ENCODE measurements at regions not wholly inside any gene's neighbourhood (a gene's known extent, or its start where the extent isn't known, plus 50 kb on each side); places are given as distances from the start of the nearest gene placed in this dataset.

DNA sequence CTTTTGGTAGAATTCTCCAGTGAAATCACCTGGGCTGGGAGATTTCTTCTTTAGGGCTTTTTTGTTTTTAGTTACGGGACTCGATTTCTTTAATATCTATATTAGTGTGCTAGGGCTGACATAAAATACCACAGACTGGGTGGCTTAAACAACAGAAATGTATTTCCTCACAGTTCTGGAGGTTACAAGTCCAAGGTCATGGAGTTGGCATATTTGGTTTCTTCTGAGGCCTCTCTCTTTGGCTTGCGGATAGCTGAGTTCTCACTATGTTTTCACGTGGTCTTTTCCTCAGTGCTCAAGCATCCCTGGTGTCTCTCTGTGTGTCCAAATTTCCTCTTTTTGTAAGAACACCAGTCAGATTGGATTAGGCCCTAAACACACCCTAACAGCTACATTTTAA is 208.5 kb upstream of the DTNA start:
- intact Hi-C loops (cut with micrococcal nuclease) = no loop called here
- ChIA-PET POLR2A (no interaction called here), CTCF (interaction anchor here (0.7 kb wide), 1 partner anchor 97 kb away, joined by 3 read pairs; no protein-coding TSS in a partner anchor)
- Mint-ChIP-seq H3K4me1 (ENCODE audit: insufficient read depth, unreplicated experiment) (no peaks in the 10 kb centered on the region), H3K4me3 (ENCODE audit: unreplicated experiment) (no peak overlapping the region), H3K27ac (ENCODE audit: low read depth, unreplicated experiment) (no peak overlapping the region), H3K27me3 (ENCODE audit: insufficient read depth, unreplicated experiment) (no peaks in the 10 kb centered on the region), H3K9me3 (ENCODE audit: unreplicated experiment) (peaks cover 16% of the 10 kb centered on the region), H3K36me3 (ENCODE audit: insufficient read depth, unreplicated experiment) (no peaks in the 10 kb centered on the region)
- DNase-seq (ENCODE audit: unreplicated experiment) = no peak
- no TSS peak for BruUV-seq (replicated peaks)
- TF ChIP-seq, protein P1, sequence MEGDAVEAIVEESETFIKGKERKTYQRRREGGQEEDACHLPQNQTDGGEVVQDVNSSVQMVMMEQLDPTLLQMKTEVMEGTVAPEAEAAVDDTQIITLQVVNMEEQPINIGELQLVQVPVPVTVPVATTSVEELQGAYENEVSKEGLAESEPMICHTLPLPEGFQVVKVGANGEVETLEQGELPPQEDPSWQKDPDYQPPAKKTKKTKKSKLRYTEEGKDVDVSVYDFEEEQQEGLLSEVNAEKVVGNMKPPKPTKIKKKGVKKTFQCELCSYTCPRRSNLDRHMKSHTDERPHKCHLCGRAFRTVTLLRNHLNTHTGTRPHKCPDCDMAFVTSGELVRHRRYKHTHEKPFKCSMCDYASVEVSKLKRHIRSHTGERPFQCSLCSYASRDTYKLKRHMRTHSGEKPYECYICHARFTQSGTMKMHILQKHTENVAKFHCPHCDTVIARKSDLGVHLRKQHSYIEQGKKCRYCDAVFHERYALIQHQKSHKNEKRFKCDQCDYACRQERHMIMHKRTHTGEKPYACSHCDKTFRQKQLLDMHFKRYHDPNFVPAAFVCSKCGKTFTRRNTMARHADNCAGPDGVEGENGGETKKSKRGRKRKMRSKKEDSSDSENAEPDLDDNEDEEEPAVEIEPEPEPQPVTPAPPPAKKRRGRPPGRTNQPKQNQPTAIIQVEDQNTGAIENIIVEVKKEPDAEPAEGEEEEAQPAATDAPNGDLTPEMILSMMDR (IDR thresholded peaks at IDR 0.05; ENCODE audit: unreplicated experiment) = no peak

DNA sequence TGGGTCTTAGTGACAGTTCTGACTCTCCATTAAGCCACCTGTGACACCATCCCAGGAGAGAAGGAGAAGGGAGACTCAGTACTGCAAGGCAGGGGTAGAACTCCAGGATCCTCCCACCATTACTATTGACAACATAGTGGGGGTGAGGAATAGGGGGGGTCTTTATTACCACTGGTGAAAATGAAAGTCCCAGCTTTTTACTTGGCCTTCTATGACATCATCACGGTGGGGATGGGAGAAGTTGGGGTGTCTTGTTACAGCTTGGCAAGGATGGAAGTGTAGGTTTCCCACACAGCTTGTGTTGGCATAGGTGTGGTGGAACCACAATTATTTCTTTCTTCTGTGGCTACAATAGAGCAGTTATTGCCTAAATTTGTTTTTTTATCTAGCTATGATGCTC is 203.9 kb upstream of the DTNA start:
- POLR2A ChIA-PET = no interaction called here
- TF ChIP-seq, protein P1 (IDR thresholded peaks at IDR 0.05; ENCODE audit: unreplicated experiment) = no peak
- Mint-ChIP-seq H3K27me3 (ENCODE audit: insufficient read depth, unreplicated experiment) (no peaks in the 10 kb centered on the region), H3K27ac (ENCODE audit: low read depth, unreplicated experiment) (no peak overlapping the region), H3K4me3 (ENCODE audit: unreplicated experiment) (no peak overlapping the region), H3K4me1 (ENCODE audit: insufficient read depth, unreplicated experiment) (no peaks in the 10 kb centered on the region), H3K9me3 (ENCODE audit: unreplicated experiment) (peaks cover 27% of the 10 kb centered on the region), H3K36me3 (ENCODE audit: insufficient read depth, unreplicated experiment) (no peaks in the 10 kb centered on the region)
- no peak for DNase-seq (ENCODE audit: unreplicated experiment)
- CTCF ChIA-PET = interaction anchor here (0.6 kb wide), 1 partner anchor 13 kb away, joined by 3 read pairs; no protein-coding TSS in a partner anchor
- no TSS peak for BruUV-seq (replicated peaks)
- intact Hi-C loops (cut with micrococcal nuclease) = no loop called here

DNA sequence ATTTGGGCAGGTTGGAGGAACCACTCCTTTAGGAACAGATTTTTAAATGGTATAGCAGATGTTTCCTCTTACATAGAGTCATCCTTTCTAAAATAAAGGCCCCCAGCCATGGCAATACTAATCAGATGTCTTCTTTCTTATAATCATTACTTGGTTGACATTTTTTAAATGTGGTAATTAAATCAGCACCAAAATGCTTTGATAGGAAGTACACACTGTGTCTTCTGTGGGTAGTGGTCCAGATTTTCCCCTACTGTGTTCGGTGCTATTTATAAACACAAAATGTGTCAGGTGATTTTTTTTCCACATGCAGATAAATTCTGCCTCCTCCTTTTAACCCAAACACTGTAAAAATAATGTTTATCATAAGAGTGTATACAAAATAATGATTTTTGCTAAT is 200.9 kb upstream of the DTNA start:
- Mint-ChIP-seq H3K27ac (ENCODE audit: low read depth, unreplicated experiment) (no peak overlapping the region), H3K4me1 (ENCODE audit: insufficient read depth, unreplicated experiment) (no peaks in the 10 kb centered on the region), H3K27me3 (ENCODE audit: insufficient read depth, unreplicated experiment) (no peaks in the 10 kb centered on the region), H3K9me3 (ENCODE audit: unreplicated experiment) (peaks cover 25% of the 10 kb centered on the region), H3K4me3 (ENCODE audit: unreplicated experiment) (no peak overlapping the region), H3K36me3 (ENCODE audit: insufficient read depth, unreplicated experiment) (no peaks in the 10 kb centered on the region)
- DNase-seq (ENCODE audit: unreplicated experiment) = no peak
- ChIA-PET CTCF (interaction anchor here (0.6 kb wide), 1 partner anchor 400 kb away, joined by 3 read pairs; no protein-coding TSS in a partner anchor), POLR2A (interaction anchor here (0.6 kb wide), 2 partner anchors 20 to 312 kb away, joined by 4 read pairs; no protein-coding TSS in a partner anchor)
- intact Hi-C loops (cut with micrococcal nuclease) = no loop called here
- BruUV-seq (replicated peaks) = no TSS peak
- TF ChIP-seq, protein P1 (IDR thresholded peaks at IDR 0.05; ENCODE audit: unreplicated experiment) = no peak

DNA sequence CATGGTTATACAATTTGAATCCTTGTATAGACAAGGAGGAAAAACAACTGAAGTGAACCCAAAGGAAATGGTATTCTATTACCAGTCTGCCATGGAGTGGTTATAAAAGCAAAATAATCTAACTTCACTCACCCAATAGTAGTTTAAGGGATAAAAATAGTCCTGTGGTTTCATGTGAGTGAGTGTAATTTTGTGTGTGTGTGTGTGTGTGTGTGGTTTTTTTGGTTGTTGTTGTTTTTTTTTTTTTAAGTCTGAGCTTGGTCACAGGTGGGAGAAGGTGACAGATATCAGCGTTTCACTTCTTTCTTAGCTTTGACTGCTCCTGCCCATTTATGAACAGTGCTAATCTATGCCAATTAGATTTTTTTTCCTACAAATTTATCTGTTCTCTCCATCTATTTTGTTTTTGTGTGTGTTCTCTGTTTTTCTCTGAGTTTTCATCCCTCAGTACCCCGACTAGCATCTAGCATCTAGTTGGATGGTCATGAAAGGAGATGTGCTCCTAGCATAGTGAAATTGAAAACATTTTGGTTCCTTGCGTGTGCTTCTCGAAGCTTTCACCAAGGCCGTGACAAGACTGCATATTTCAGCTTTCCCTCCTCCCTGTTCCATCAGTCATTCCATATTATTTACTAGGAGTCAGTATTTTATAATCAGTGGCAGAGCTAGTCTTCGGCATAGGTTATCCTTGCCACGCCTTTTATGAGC is 200.1 kb upstream of the DTNA start:
- no peak overlapping the region for H3K27ac Mint-ChIP-seq (ENCODE audit: low read depth, unreplicated experiment)
- TF ChIP-seq, protein P1 (IDR thresholded peaks at IDR 0.05; ENCODE audit: unreplicated experiment) = no peak
- BruUV-seq (replicated peaks) = no TSS peak
- H3K4me3 Mint-ChIP-seq (ENCODE audit: unreplicated experiment) = no peak overlapping the region
- intact Hi-C loops (cut with micrococcal nuclease) = no loop called here
- H3K36me3 Mint-ChIP-seq (ENCODE audit: insufficient read depth, unreplicated experiment) = no peaks in the 10 kb centered on the region
- POLR2A ChIA-PET = interaction anchor here (0.6 kb wide), 1 partner anchor 311 kb away, joined by 4 read pairs; no protein-coding TSS in a partner anchor
- no peaks in the 10 kb centered on the region for H3K27me3 Mint-ChIP-seq (ENCODE audit: insufficient read depth, unreplicated experiment)
- no peaks in the 10 kb centered on the region for H3K4me1 Mint-ChIP-seq (ENCODE audit: insufficient read depth, unreplicated experiment)
- CTCF ChIA-PET = interaction anchor here (0.6 to 0.7 kb wide), 5 partner anchors 84 to 1193 kb away, joined by 3 to 4 read pairs (median 3); no protein-coding TSS in a partner anchor
- DNase-seq (ENCODE audit: unreplicated experiment) = no peak
- peaks cover 17% of the 10 kb centered on the region for H3K9me3 Mint-ChIP-seq (ENCODE audit: unreplicated experiment)
